GM10248 (cell line): ENCODE measurements at regions not wholly inside any gene's neighbourhood (a gene's known extent, or its start where the extent isn't known, plus 50 kb on each side); places are given as distances from the start of the nearest gene placed in this dataset.

Experiments used
- CTCF ChIA-PET: fragments of 300-600 bp; sonication (Branson Sonifier 250); formaldehyde crosslinking; extraction: SDS; loops from one replicate; lab custom pipeline; 2021; ENCODE audit warnings: antibody characterized with exemption; lab: Yijun Ruan, JAX
- POLR2A ChIA-PET: fragments of 350-650 bp; sonication (Branson Sonifier 250); formaldehyde crosslinking; extraction: SDS; loops from one replicate; lab custom pipeline; 2020; ENCODE audit warnings: antibody characterized with exemption; lab: Yijun Ruan, JAX
- DNase-seq: peaks from one replicate; pipeline ENCODE4 v3.0.0; 2012; ENCODE audit errors: extremely low spot score
- TF ChIP-seq, protein P1 (sequence below): IDR thresholded peaks from 2 replicates; pipeline ENCODE4 v1.5.1; 2012; ENCODE audit warnings: mild to moderate bottlenecking, low read depth; ENCODE audit errors: extremely low read depth, missing control alignments, control extremely low read depth

DNA sequence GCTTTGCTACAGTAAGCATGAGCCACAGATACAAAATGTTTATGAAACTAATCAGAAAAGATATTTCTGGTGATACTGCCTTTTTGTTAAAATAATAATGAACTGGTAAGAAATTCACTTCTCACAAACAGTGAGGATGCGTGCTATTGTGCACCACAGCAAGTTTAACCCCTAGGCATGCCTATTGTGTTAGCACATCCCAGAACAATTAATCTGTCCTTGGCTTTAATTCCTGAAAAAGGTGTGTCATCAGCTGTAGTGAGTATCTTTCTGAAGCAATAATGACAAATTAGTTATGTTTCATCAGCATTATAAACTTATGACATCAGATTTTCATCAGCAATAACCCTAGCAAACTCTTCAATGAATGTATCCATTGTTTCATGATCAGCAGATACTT lies 1307.2 kb downstream of the EFNA5 start:
- TF ChIP-seq, protein P1, sequence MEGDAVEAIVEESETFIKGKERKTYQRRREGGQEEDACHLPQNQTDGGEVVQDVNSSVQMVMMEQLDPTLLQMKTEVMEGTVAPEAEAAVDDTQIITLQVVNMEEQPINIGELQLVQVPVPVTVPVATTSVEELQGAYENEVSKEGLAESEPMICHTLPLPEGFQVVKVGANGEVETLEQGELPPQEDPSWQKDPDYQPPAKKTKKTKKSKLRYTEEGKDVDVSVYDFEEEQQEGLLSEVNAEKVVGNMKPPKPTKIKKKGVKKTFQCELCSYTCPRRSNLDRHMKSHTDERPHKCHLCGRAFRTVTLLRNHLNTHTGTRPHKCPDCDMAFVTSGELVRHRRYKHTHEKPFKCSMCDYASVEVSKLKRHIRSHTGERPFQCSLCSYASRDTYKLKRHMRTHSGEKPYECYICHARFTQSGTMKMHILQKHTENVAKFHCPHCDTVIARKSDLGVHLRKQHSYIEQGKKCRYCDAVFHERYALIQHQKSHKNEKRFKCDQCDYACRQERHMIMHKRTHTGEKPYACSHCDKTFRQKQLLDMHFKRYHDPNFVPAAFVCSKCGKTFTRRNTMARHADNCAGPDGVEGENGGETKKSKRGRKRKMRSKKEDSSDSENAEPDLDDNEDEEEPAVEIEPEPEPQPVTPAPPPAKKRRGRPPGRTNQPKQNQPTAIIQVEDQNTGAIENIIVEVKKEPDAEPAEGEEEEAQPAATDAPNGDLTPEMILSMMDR = no peak
- DNase-seq = no peak
- ChIA-PET CTCF (no interaction called here), POLR2A (no interaction called here)

GRCh38 chr5:106361905-106362304 lies 1308.8 kb downstream of the EFNA5 start:
- no peak for DNase-seq
- TF ChIP-seq, protein P1 = no peak
- ChIA-PET POLR2A (no interaction called here), CTCF (interaction anchor here (1.0 kb wide), 1 partner anchor 15 kb away, joined by 3 read pairs; no protein-coding TSS in a partner anchor)

DNA sequence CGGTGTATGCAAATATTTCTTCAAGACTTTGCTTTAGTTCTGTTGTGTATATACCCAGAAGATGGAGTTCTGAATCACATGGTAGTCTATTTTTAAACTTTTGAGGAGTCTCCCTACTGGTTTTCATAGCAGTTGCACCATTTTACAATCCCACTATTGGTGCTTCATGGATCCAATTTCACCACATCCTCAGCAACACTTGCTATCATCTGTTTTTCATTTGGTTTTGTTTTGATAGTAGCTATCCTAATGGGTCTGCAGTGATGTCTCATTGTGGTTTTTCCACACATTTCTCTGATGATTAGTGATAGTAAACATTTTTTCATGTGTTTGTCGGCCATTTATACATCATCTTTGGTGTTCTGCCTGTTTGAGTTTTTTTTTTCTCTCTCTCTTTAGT lies 1339.3 kb downstream of the EFNA5 start:
- ChIA-PET CTCF (no interaction called here), POLR2A (no interaction called here)
- TF ChIP-seq, protein P1 = no peak
- DNase-seq = no peak

DNA sequence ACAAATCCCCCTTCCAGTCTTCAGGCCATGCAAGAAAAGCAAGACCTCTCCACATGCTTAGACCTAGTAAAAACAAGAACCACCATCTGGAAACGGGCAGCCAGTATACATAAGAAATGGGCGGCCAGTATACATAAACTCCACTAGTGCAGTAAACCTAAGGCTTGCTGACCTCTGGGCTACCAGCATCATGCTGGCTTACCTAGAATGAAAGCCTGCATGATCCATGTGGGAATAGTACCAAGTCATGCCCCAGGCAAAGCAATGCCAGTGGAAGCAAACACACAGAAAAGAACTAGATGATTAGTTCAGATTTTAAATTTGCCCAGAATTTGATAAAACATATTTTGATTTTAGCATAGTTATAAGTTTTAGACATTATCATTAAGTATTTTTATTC lies 1346.4 kb downstream of the EFNA5 start:
- TF ChIP-seq, protein P1 = no peak
- ChIA-PET POLR2A (no interaction called here), CTCF (no interaction called here)
- no peak for DNase-seq

DNA sequence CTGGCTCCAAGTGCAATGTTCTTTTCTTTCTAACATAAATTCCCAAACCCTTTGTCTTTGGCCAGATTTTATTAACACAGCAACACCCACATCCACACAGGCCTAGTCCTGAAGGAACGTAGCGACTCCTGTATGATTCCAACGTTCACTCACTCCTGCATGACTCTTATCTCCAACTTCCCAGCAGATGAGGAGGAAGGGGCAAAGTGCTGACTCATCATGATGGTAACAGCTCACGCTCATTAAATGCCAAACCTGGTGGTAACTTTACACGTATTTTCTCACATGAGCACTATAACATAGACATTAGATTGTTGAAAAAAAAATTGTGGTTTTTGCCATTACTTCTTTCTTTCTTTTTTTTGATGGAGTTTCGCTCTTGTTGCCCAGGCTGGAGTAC lies 1349.5 kb downstream of the EFNA5 start:
- no peak for DNase-seq
- POLR2A ChIA-PET = no interaction called here
- CTCF ChIA-PET = no interaction called here
- TF ChIP-seq, protein P1 = no peak

- no peak for DNase-seq
- ChIA-PET POLR2A (no interaction called here), CTCF (interaction anchor here (1.1 kb wide), 1 partner anchor 11 kb away, joined by 3 read pairs; no protein-coding TSS in a partner anchor)
- TF ChIP-seq, protein P1 = no peak
These were observed 1356.4 kb downstream of the EFNA5 start for GRCh38 chr5:106314221-106314824.
